Osteocyte (in vitro differentiated cells): ENCODE measurements at regions not wholly inside any gene's neighbourhood (a gene's known extent, or its start where the extent isn't known, plus 50 kb on each side); places are given as distances from the start of the nearest gene placed in this dataset.

ENCODE experiments used
- DNase-seq: peaks from one replicate; pipeline ENCODE4 v3.0.0; 2021; ENCODE audit warnings: mixed read lengths; ENCODE audit not compliant: unreplicated experiment; ENCODE audit errors: extremely low spot score
- H3K27ac Mint-ChIP-seq: one replicate; pipeline ENCODE4 v1.8.0; 2021; ENCODE audit warnings: mild to moderate bottlenecking, mixed read lengths; ENCODE audit not compliant: unreplicated experiment
- H3K27me3 Mint-ChIP-seq: one replicate; pipeline ENCODE4 v1.8.0; 2021; ENCODE audit warnings: mixed read lengths; ENCODE audit not compliant: unreplicated experiment
- H3K36me3 Mint-ChIP-seq: one replicate; pipeline ENCODE4 v1.8.0; 2021; ENCODE audit warnings: mixed read lengths; ENCODE audit not compliant: unreplicated experiment
- H3K4me1 Mint-ChIP-seq: one replicate; pipeline ENCODE4 v1.8.0; 2021; ENCODE audit warnings: mixed read lengths; ENCODE audit not compliant: unreplicated experiment
- H3K4me3 Mint-ChIP-seq: one replicate; pipeline ENCODE4 v1.8.0; 2021; ENCODE audit warnings: mild to moderate bottlenecking, moderate library complexity, mixed read lengths; ENCODE audit not compliant: unreplicated experiment
- H3K9me3 Mint-ChIP-seq: one replicate; pipeline ENCODE4 v1.8.0; 2021; ENCODE audit warnings: mixed read lengths; ENCODE audit not compliant: unreplicated experiment
- TF ChIP-seq, protein P1 (sequence below): fragments of 200-600 bp; sonication (generic); IDR thresholded peaks from 2 replicates; pipeline ENCODE4 v1.5.0; 2021; ENCODE audit warnings: antibody characterized with exemption, mild to moderate bottlenecking, moderate library complexity

DNA sequence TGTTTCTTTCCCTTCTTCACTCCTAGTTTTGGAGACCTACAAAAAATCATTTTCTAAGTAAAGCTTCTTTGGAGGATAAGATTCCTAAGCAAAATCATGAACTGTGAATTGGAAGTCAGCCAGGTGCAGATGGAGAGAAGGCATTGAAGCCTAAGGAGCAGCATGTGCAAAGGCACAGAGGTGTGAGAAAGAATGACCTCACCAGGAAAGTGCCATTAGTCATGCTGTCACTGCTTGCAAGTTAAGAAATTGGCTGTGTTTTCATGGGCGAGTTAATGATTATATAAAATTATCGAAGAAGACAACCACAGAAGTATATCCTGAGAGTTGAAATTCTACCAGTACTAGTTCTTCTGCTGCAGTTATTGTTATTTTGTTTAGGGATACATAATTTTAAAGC, 80.3 kb upstream of the KLHL1 start:
- H3K27ac Mint-ChIP-seq: no peak overlapping the region
- H3K36me3 Mint-ChIP-seq: no peaks in the 10 kb centered on the region
- H3K27me3 Mint-ChIP-seq: no peaks in the 10 kb centered on the region
- DNase-seq: no peak
- no peaks in the 10 kb centered on the region for H3K4me1 Mint-ChIP-seq
- TF ChIP-seq, protein P1, sequence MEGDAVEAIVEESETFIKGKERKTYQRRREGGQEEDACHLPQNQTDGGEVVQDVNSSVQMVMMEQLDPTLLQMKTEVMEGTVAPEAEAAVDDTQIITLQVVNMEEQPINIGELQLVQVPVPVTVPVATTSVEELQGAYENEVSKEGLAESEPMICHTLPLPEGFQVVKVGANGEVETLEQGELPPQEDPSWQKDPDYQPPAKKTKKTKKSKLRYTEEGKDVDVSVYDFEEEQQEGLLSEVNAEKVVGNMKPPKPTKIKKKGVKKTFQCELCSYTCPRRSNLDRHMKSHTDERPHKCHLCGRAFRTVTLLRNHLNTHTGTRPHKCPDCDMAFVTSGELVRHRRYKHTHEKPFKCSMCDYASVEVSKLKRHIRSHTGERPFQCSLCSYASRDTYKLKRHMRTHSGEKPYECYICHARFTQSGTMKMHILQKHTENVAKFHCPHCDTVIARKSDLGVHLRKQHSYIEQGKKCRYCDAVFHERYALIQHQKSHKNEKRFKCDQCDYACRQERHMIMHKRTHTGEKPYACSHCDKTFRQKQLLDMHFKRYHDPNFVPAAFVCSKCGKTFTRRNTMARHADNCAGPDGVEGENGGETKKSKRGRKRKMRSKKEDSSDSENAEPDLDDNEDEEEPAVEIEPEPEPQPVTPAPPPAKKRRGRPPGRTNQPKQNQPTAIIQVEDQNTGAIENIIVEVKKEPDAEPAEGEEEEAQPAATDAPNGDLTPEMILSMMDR: no peak
- no peaks in the 10 kb centered on the region for H3K9me3 Mint-ChIP-seq
- H3K4me3 Mint-ChIP-seq: no peak overlapping the region

GRCh38 chr13:70183041-70183440, 74.8 kb upstream of the KLHL1 start:
- Mint-ChIP-seq H3K9me3 (no peaks in the 10 kb centered on the region), H3K4me3 (no peak overlapping the region), H3K27me3 (no peaks in the 10 kb centered on the region), H3K27ac (no peak overlapping the region), H3K4me1 (no peaks in the 10 kb centered on the region), H3K36me3 (no peaks in the 10 kb centered on the region)
- no peak for DNase-seq
- TF ChIP-seq, protein P1: no peak
